ENCODE measurements at regions not wholly inside any gene's neighbourhood (a gene's known extent, or its start where the extent isn't known, plus 50 kb on each side); places are given as distances from the start of the nearest gene placed in this dataset.

DNA sequence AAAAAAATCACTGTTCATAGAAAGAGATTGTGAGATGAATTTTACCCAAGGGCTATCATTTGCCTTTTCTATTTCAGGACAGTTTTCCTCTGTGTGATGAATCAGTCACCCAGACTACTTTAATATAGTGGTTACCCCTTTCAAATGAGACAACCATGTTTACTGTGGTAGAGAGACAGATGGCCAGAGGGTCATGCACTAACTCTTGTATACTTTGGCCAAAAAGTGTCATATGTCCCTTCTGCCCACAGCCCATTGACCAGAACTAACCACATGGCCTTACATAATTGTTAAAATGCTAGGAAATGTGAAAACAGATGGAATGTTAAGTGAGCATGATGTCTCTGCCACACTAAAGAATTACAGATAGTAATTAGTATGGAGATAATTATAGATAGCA lies 498.7 kb downstream of the DACH1 start:
- TF ChIP-seq, protein P1, sequence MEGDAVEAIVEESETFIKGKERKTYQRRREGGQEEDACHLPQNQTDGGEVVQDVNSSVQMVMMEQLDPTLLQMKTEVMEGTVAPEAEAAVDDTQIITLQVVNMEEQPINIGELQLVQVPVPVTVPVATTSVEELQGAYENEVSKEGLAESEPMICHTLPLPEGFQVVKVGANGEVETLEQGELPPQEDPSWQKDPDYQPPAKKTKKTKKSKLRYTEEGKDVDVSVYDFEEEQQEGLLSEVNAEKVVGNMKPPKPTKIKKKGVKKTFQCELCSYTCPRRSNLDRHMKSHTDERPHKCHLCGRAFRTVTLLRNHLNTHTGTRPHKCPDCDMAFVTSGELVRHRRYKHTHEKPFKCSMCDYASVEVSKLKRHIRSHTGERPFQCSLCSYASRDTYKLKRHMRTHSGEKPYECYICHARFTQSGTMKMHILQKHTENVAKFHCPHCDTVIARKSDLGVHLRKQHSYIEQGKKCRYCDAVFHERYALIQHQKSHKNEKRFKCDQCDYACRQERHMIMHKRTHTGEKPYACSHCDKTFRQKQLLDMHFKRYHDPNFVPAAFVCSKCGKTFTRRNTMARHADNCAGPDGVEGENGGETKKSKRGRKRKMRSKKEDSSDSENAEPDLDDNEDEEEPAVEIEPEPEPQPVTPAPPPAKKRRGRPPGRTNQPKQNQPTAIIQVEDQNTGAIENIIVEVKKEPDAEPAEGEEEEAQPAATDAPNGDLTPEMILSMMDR (IDR thresholded peaks at IDR 0.05): no peak
- TF ChIP-seq EP300 (IDR thresholded peaks at IDR 0.05) (no peak), POLR2AphosphoS5 (IDR thresholded peaks at IDR 0.05) (no peak)

Data from esophagus muscularis mucosa (tissue), 4 donors.